ENCODE measurements at regions not wholly inside any gene's neighbourhood (a gene's known extent, or its start where the extent isn't known, plus 50 kb on each side); places are given as distances from the start of the nearest gene placed in this dataset.
"Not testable (repeated sequence)": the region's sequence is repeated elsewhere in the genome, so short reads cannot be mapped to it uniquely, and the experiment has no call there.

GRCh38 chr17:33927732-33928133 is 327.4 kb upstream of the CCL2 start:
- no peak for DNase-seq (ENCODE audit: low spot score)
- no peak for ATAC-seq

DNA sequence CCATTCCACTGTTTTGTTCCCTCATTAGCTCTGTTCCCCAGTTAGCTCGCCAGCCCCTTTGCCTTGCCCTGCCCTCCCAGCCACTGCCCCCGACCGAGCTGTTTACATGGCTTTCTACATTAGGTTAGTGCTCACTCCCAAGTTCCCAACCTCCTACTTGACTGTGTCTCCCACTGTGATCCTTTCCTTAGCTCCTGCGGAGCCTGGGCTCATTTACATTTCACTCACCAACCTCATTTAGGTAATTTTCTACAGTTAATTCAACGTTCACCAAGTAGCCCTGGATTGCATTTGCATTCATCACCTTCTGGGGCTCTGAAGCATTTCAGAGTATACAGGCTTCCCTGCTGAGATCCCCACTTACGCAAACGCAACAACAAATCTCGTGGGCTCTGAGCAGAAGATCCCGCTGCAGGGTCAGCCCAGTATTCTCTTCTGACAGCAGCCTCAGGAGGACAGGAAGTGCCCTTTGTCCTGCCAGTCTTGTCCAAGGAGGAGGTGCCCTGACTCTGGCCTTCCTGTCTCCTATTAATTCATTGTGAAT is 325.8 kb upstream of the CCL2 start:
- ATAC-seq (no peak), DNase-seq (ENCODE audit: low spot score) (no peak)

GRCh38 chr17:33931148-33931814 is 323.8 kb upstream of the CCL2 start:
- ATAC-seq; DNase-seq (ENCODE audit: low spot score): not testable (repeated sequence)

GRCh38 chr17:33932996-33933395 is 322.1 kb upstream of the CCL2 start:
- ATAC-seq (no peak), DNase-seq (ENCODE audit: low spot score) (no peak)

- ATAC-seq (no peak), DNase-seq (ENCODE audit: low spot score) (no peak)
Observed at GRCh38 chr17:33933576-33933975, 321.5 kb upstream of the CCL2 start.

- DNase-seq (ENCODE audit: low spot score) (no peak), ATAC-seq (no peak)
Observed at GRCh38 chr17:33934696-33935095, 320.4 kb upstream of the CCL2 start.

GRCh38 chr17:33935822-33936221 is 319.3 kb upstream of the CCL2 start:
- ATAC-seq = no peak
- no peak for DNase-seq (ENCODE audit: low spot score)

GRCh38 chr17:33936764-33937163 is 318.3 kb upstream of the CCL2 start:
- DNase-seq (ENCODE audit: low spot score) = no peak

DNA sequence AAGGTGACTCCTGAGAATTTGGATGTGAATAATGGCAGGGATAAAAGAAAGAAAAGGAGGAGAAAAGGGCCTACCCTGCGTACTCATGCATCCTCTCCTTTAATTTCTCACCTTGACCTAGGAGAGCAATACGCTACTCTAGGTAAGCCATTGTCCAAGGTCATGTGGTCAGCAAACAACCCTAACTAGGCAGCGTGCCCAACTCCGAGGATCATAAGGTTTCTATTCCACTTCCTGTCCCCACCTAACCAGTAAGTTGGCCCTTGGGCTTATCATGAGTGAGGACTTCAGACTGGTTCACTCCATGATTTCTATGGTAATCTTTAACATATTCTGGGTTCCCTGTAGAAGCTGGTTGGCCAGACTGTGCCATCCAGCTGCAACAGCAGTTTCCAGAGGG is 315.1 kb upstream of the CCL2 start:
- ATAC-seq (no peak), DNase-seq (ENCODE audit: low spot score) (no peak)

More at GRCh38 chr17:33936764-33937163, 318.3 kb upstream of the CCL2 start:
- ATAC-seq = no peak

DNA sequence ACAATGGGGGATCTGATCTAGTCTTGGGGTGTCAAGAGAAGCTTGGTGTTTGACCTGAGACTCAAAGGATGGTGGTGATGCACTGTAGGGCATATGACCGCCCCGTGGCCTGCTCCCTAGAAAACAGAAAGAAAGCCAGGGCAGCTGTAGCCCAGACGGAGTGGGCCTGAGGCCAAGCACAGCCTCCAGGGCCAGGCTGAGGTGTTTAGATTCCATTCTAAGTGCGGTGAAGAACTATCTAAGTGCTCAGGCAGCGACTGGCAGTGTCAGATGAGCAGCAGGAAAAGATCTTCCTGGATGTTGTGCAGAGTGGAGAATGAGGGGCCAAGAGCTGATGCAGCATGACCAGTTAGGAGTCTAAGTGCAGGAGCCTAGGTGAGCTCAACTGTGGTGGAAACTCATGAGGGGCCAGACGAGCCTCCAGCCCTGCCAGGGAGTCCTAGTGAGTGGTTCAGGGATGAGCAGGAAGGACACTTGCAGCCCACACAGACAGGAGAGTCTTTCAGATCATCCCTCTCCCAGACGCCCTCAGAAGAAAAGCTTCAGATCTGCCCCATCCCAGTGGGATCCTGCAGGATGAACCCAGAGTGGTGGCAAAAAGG is 314.2 kb upstream of the CCL2 start:
- ATAC-seq (no peak), DNase-seq (ENCODE audit: low spot score) (no peak)

GRCh38 chr17:33941744-33942143 is 313.3 kb upstream of the CCL2 start:
- no peak for ATAC-seq
- no peak for DNase-seq (ENCODE audit: low spot score)

- DNase-seq (ENCODE audit: low spot score) (no peak), ATAC-seq (no peak)
Observed at GRCh38 chr17:33942414-33942813, 312.7 kb upstream of the CCL2 start.

- no peak for DNase-seq (ENCODE audit: low spot score)
- no peak for ATAC-seq
Observed at GRCh38 chr17:33944412-33944811, 310.7 kb upstream of the CCL2 start.

DNA sequence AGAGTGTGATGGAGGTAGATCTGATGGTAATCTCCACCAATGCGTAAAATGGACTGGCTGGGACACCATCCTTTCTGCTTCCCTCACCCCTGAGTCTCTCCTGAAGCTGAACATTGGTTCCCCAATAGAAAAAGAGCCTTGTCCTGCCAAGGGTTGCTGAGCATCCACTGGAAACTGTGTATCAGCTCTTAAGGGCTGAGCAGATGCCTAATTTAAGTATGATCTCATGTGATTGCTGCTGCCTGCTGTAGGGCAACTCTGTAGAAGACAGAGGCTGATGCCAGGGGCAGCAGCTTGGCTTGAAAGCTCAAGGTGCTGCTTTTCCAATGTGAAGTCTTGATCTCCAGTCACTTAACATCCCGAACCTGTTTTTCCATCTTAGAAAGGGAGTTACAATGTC is 310.3 kb upstream of the CCL2 start:
- ATAC-seq (no peak), DNase-seq (ENCODE audit: low spot score) (no peak)

DNA sequence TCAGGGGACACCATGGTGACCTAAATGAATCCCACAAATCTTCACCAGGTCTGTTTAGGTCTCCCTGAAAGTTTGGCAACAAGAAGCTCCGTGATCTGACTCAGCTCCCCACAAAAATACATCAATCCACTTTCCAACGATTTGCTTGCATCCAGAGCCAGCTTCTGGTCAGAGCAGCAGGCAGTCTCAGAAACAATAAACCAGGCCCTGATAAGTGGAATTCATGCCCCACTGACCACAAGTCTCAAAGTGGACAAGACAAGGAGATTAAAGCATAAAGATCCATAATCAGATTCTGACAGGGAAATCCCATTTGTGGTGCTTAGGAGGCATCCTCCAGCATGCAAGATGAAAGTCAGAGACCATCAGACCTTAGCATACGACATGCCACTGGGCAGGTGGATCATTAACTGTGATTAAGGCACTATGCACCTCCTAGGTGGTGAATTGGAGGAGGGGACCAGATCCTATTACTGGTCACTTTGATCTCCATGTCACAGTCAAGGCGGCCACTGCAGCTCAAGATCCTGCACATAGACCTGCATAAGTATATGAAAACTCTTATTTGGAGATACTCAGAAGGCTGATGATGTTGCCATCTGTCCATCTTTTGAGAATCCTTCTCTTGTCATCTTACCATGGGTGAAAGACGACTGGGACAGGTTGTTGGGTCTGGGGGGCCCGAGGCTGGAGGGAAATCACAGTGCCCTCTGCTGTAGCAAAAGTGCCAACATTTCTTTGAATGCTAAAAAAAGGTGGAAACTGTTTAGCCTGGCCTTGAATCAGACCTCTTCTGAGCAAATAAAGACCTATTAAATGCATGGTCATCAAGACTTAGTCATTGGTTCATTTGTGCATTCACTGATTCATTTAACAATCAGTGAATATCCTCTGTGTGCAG is 309.2 kb upstream of the CCL2 start:
- ATAC-seq (no peak), DNase-seq (ENCODE audit: low spot score) (no peak)

GRCh38 chr17:33947762-33948161 is 307.3 kb upstream of the CCL2 start:
- ATAC-seq (no peak), DNase-seq (ENCODE audit: low spot score) (no peak)

GRCh38 chr17:33948309-33948708 is 306.8 kb upstream of the CCL2 start:
- ATAC-seq (no peak), DNase-seq (ENCODE audit: low spot score) (no peak)

GRCh38 chr17:33949100-33949499 is 306.0 kb upstream of the CCL2 start:
- ATAC-seq = no peak
- no peak for DNase-seq (ENCODE audit: low spot score)

DNA sequence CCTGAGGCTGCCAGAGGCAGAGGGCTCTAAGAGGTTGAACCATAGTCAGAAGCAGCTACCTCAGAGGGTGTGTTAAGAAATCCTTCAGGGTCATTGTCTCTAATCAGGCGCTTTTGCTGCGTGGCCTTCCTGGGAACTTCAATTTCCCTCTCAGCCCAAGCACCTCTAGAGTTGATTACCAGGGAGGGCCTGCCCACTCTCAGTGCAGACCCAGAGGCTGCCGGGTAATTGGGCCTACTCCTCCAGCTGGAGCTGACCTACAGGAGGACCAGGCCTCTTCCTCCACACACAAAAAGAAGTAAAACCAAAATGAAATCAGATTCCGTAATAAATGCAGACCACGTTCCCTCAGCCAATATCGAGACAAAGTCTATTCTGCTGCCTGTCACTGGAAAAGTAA is 305.0 kb upstream of the CCL2 start:
- DNase-seq (ENCODE audit: low spot score) (no peak), ATAC-seq (no peak)

DNA sequence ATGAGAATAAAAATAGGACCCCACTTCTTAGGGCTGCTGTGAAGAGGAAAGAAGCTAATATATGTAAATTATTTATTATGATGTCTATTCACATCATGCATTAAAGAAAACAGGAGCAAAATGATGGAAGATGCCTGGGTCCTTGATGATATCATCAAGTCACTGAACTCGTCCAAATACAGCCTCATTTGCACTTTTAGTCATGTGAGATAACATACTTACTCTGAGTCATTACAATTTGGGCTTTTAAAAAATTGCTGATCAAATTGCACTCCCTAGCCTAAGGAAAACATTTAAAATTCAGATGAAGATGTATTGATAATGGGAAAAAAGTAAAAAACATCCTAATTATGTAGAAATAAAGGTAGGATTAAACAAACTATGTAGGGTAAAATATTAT is 302.7 kb upstream of the CCL2 start:
- no peak for DNase-seq (ENCODE audit: low spot score)
- ATAC-seq = no peak

- DNase-seq (ENCODE audit: low spot score) (no peak), ATAC-seq (no peak)
Observed at GRCh38 chr17:33954597-33954996, 300.5 kb upstream of the CCL2 start.

GRCh38 chr17:33955461-33955860 is 299.6 kb upstream of the CCL2 start:
- ATAC-seq = no peak

More at GRCh38 chr17:33955461-33955860, 299.6 kb upstream of the CCL2 start:
- no peak for DNase-seq (ENCODE audit: low spot score)

Measured in left lobe of liver (tissue), 2 donors.